H1 (cell line): ENCODE measurements at regions not wholly inside any gene's neighbourhood (a gene's known extent, or its start where the extent isn't known, plus 50 kb on each side); places are given as distances from the start of the nearest gene placed in this dataset.

Experiments
- BCL11A ChIP-seq, 2 experiments: IDR thresholded peaks; one replicate each; pipeline ENCODE4 v1.6.1; 2011; ENCODE audit warnings: low read depth in 2 of 2, low read length in 2 of 2, mild to moderate bottlenecking in 2 of 2
- TF ChIP-seq, protein P1 (sequence below): IDR thresholded peaks from 2 replicates; pipeline ENCODE4 v1.6.1; 2011; ENCODE audit warnings: low read length, improper control_type of control experiment

DNA sequence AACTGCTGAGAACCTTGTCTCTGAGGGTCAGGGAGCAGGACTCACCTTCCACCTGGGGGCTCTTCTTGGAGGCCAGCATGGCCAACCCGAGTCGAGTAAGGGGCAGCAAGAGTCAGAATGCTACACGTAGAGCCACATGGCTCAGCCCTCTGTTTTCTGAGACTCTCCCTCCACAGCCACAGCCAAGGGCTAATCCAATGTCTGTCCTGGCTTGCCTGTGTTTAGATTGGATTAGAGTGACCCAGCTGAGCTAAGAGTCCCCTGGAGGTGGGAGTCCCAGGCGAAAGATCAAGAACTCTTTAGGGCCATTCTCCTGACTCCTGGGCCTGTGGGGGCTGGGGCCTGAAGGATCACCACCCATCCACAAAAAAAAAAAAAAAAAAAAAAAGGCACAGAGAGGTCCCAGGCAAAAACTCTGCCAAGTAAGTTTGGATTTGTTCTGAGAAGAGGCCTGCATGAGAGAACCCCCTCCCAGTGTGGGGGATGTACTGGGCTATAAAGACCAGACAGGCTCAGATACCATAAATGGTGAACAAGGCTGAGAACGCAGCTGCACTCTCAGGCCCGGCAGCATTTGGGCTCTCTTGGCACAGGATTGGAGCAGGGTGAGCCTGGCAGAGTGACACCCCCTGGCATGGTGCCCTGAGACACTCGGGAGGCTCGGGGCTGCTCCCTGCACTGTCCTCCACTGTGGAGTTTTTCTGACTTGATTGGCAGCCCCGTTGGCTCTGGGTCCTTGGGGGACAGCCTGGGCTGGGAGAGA lies 88.0 kb upstream of the OSBPL11 start:
- TF ChIP-seq, protein P1, sequence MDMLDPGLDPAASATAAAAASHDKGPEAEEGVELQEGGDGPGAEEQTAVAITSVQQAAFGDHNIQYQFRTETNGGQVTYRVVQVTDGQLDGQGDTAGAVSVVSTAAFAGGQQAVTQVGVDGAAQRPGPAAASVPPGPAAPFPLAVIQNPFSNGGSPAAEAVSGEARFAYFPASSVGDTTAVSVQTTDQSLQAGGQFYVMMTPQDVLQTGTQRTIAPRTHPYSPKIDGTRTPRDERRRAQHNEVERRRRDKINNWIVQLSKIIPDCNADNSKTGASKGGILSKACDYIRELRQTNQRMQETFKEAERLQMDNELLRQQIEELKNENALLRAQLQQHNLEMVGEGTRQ: no peak
- TF ChIP-seq BCL11A (IDR thresholded peaks at IDR 0.05; ENCODE audit: low read depth in 2 of 2, low read length in 2 of 2): no peak
